Neural cell (in vitro differentiated cells): ENCODE measurements at regions not wholly inside any gene's neighbourhood (a gene's known extent, or its start where the extent isn't known, plus 50 kb on each side); places are given as distances from the start of the nearest gene placed in this dataset.

Source experiments
- CTCF ChIP-seq: fragments of 450-650 bp; IDR thresholded peaks from 2 replicates; pipeline ENCODE4 v1.5.1; 2014; ENCODE audit warnings: antibody characterized with exemption, mild to moderate bottlenecking, moderate library complexity; ENCODE audit not compliant: poor library complexity, severe bottlenecking
- MXI1 ChIP-seq: fragments of 450-650 bp; conservative IDR thresholded peaks from 2 replicates; pipeline ENCODE4 v1.6.1; 2014; ENCODE audit warnings: antibody characterized with exemption, mild to moderate bottlenecking; ENCODE audit not compliant: poor library complexity, severe bottlenecking
- POLR2AphosphoS5 ChIP-seq: IDR thresholded peaks from 2 replicates; pipeline ENCODE4 v1.6.1; 2012
- RAD21 ChIP-seq: fragments of 450-650 bp; conservative IDR thresholded peaks from 2 replicates; pipeline ENCODE4 v1.6.1; 2014; ENCODE audit warnings: antibody characterized with exemption, mild to moderate bottlenecking, moderate library complexity

- TF ChIP-seq RAD21 (no peak), CTCF (no peak), MXI1 (no peak), POLR2AphosphoS5 (no peak)
These were observed 665.6 kb downstream of the EFNA5 start for GRCh38 chr5:107005161-107005560.
